Mammary epithelial cell (primary cell): ENCODE measurements at regions not wholly inside any gene's neighbourhood (a gene's known extent, or its start where the extent isn't known, plus 50 kb on each side); places are given as distances from the start of the nearest gene placed in this dataset.

Source experiments
- EZH2 ChIP-seq: IDR thresholded peaks from 2 replicates; pipeline ENCODE4 v1.6.1; 2012; ENCODE audit warnings: low read length, inconsistent platforms, borderline replicate concordance
- TF ChIP-seq, protein P1 (sequence below), 2 donors: IDR thresholded peaks in 1 of 2; conservative IDR thresholded peaks in 1 of 2; 2 replicates each; pipeline ENCODE4 v1.5.1; 2011 to 2012; ENCODE audit warnings: inconsistent platforms in 2 of 2, low read length in 2 of 2, mild to moderate bottlenecking in 2 of 2, control low read depth in 1 of 2, low read depth in 1 of 2; ENCODE audit not compliant: insufficient read depth in 1 of 2; ENCODE audit errors: extremely low read depth in 1 of 2

DNA sequence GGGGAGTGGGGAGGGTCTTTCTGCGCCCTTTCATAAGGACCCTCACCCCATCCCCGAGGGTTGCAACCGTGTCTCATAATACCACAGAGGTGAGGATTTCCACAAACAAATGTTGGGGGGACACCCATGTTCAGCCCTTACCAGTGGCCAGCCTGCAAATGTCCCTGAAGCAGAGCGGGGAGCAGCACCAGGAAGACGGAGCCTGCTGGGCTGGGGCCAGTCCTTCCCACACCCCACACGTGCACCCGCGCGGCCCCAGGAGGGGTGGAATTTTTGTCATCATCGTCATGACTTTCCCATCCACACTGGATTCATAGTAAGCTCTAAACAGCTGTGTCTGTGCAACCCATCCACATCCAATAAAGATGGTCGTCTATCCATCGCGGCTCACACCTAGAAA lies 409.8 kb downstream of the BRD1 start:
- TF ChIP-seq EZH2 = no peak
- TF ChIP-seq, protein P1, sequence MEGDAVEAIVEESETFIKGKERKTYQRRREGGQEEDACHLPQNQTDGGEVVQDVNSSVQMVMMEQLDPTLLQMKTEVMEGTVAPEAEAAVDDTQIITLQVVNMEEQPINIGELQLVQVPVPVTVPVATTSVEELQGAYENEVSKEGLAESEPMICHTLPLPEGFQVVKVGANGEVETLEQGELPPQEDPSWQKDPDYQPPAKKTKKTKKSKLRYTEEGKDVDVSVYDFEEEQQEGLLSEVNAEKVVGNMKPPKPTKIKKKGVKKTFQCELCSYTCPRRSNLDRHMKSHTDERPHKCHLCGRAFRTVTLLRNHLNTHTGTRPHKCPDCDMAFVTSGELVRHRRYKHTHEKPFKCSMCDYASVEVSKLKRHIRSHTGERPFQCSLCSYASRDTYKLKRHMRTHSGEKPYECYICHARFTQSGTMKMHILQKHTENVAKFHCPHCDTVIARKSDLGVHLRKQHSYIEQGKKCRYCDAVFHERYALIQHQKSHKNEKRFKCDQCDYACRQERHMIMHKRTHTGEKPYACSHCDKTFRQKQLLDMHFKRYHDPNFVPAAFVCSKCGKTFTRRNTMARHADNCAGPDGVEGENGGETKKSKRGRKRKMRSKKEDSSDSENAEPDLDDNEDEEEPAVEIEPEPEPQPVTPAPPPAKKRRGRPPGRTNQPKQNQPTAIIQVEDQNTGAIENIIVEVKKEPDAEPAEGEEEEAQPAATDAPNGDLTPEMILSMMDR (conservative IDR thresholded peaks at IDR 0.05 in 1 of 2, IDR thresholded peaks at IDR 0.05 in 1 of 2; ENCODE audit: extremely low read depth in 1 of 2, insufficient read depth in 1 of 2, low read depth in 1 of 2, low read length in 2 of 2) = no peak
